Heart right ventricle (tissue), 16 donors: ENCODE measurements at regions not wholly inside any gene's neighbourhood (a gene's known extent, or its start where the extent isn't known, plus 50 kb on each side); places are given as distances from the start of the nearest gene placed in this dataset.

ENCODE experiments used
- ATAC-seq, 8 donors: fragments of 200-7000 bp; cut with Tn5 transposase; one replicate each; pipeline ENCODE4 v1.9.1; 2020; ENCODE audit warnings: mild to moderate bottlenecking in 8 of 8, moderate library complexity in 8 of 8, moderate number of reproducible peaks in 1 of 8
- DNase-seq, 2 donors: peaks; one replicate each; pipeline ENCODE4 v3.0.0-alpha.2; 2020
- H3K27ac ChIP-seq, 10 donors: fragments of 200-600 bp; sonication (generic) in 2 of 10; one replicate each; pipeline versions ENCODE4 v1.5.0 to v1.8.0; 2020 to 2022; ENCODE audit warnings: mild to moderate bottlenecking in 3 of 10
- H3K27me3 ChIP-seq, 7 donors: fragments of 200-600 bp; one replicate each; pipeline ENCODE4 v1.8.0; 2021 to 2022; ENCODE audit warnings: mild to moderate bottlenecking in 2 of 7
- H3K36me3 ChIP-seq, 9 donors: fragments of 200-600 bp; sonication (generic) in 1 of 9; one replicate each; pipeline versions ENCODE4 v1.5.0 to v1.8.0; 2020 to 2022; ENCODE audit warnings: mild to moderate bottlenecking in 2 of 9
- H3K4me1 ChIP-seq, 9 donors: fragments of 200-600 bp; sonication (generic) in 1 of 9; one replicate each; pipeline versions ENCODE4 v1.5.0 to v1.8.0; 2020 to 2022; ENCODE audit warnings: mild to moderate bottlenecking in 4 of 9
- H3K4me3 ChIP-seq, 10 donors: fragments of 200-600 bp; sonication (generic) in 2 of 10; one replicate each; pipeline versions ENCODE4 v1.5.0 to v1.8.0; 2020 to 2022; ENCODE audit warnings: mild to moderate bottlenecking in 7 of 10, moderate library complexity in 2 of 10
- H3K9me3 ChIP-seq, 11 donors: fragments of 200-600 bp in 10 of 11; sonication (generic) in 2 of 11; one replicate each; pipeline versions ENCODE4 v1.5.0 to v1.8.0; 2013 to 2022; ENCODE audit warnings: mild to moderate bottlenecking in 2 of 11, control low read depth in 1 of 11, moderate library complexity in 1 of 11
- WGBS, 2 donors: extraction: QIAGEN DNeasy Blood & Tissue Kit; methylation state at CpG; one replicate each; pipeline ENCODE4 v1.1.7; 2013; ENCODE audit warnings: inconsistent platforms in 1 of 2; 5-methylcytosine and 5-hydroxymethylcytosine counted together
- intact Hi-C, 10 donors: fragments of 100-400 bp; cut with DNase I; formaldehyde crosslinking; loops; one replicate each; pipeline versions ENCODE4 v1.11.1 to v1.14.2; 2022
- TF ChIP-seq, protein P1 (sequence below), 9 donors: fragments of 200-600 bp; sonication (generic) in 2 of 9; IDR thresholded peaks; one replicate each; pipeline versions ENCODE4 v1.5.0 to v1.8.0; 2021 to 2022; ENCODE audit warnings: antibody characterized with exemption in 9 of 9, mild to moderate bottlenecking in 5 of 9, moderate library complexity in 1 of 9
- donor health status: Arrhythmogenic right ventricular cardiomyopathy.
- donor health status: ischemic (EF 13 %, LVEDD 7.1; RV severe dilation, severe dysfunction).
- donor health status: healthy with polysubstance abuse.
- donor health status: DM: no; HTN: yes; CAD: no.
- donor health status: DM: no; HTN: no; CAD: no.
- donor health status: ischemic (EF 25% LVEDD 6.9; RV normal size, moderate dysfunction).
- donor health status: ischemic (EF 25% LVEDD 5.7; RV mildly dilated, moderate dysfunction).
- donor health status: healthy.
- donor health status: DM: yes; HTN: yes; CAD: no.
- donor health status: Ischemic cardiomyopathy.
- donor health status: ischemic (EF 35%, LVEDD 5.7; RV mildly dilated, moderate dysfunction).
- donor health status: nonischemic (EF 11% LVEDD 7.7; RV severe dilation, severe dysfunction).
- donor health status: DM: yes; HTN: yes; CAD: no.
- donor health status: PGD.
- donor health status: ischemic (EF 29% LVEDD 5.4; RV normal size, mild dysfunction).
- donor health status: nonischemic (EF 23%, LVEDD 6.1; RV moderate dilation, normal function).

DNA sequence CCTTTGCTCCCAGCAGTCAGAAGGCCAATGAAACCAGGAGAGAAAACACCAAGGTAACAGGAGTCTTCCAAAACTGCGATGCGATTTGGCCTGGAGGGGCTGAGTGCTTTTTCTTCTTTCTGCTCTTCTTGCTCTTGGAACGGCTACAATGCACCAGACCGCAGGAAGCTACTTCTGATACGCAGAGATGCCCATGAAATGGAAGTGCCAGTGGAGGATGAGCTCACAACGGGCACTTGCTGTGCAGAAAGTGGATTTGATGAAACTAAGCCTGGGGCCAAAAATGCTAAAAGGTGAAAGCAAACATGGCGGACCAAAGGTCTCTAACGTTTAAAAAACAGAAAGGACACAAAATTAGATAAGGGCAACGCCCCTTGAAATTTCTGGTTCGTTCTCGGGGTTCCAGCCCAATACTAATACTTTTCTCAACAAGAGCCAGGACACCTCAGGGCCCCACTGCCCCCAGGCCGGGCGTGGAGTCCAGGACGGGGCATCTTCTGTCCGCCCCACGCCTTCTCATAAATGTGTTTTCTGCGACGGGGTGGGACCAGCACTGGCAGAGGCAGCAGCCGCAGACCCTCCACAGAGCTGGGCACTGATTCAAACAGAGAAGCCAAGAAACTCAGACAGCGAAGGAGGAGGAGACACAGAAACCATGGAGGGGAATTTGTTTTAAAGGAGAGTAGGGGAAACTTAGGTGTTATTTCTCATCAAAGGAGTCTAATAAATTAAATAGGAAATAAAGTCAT lies 101.3 kb downstream of the CRYAA start:
- TF ChIP-seq, protein P1, sequence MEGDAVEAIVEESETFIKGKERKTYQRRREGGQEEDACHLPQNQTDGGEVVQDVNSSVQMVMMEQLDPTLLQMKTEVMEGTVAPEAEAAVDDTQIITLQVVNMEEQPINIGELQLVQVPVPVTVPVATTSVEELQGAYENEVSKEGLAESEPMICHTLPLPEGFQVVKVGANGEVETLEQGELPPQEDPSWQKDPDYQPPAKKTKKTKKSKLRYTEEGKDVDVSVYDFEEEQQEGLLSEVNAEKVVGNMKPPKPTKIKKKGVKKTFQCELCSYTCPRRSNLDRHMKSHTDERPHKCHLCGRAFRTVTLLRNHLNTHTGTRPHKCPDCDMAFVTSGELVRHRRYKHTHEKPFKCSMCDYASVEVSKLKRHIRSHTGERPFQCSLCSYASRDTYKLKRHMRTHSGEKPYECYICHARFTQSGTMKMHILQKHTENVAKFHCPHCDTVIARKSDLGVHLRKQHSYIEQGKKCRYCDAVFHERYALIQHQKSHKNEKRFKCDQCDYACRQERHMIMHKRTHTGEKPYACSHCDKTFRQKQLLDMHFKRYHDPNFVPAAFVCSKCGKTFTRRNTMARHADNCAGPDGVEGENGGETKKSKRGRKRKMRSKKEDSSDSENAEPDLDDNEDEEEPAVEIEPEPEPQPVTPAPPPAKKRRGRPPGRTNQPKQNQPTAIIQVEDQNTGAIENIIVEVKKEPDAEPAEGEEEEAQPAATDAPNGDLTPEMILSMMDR (IDR thresholded peaks at IDR 0.05), result no peak
- no peak for ATAC-seq
- DNase-seq, result no peak
- no peaks in the 10 kb centered on the region for H3K4me1 ChIP-seq
- intact Hi-C loops, result no loop called here
- no peaks in the 10 kb centered on the region for H3K9me3 ChIP-seq
- 88 to 90% methylated on average over 20 of the region's 20 CpGs for WGBS, 2 donors
- no peak overlapping the region for H3K4me3 ChIP-seq
- H3K27ac ChIP-seq, result no peak overlapping the region
- H3K36me3 ChIP-seq, result no peaks in the 10 kb centered on the region
- peaks cover 0 to 27% (median 21%) of the 10 kb centered on the region in 7 donors for H3K27me3 ChIP-seq

DNA sequence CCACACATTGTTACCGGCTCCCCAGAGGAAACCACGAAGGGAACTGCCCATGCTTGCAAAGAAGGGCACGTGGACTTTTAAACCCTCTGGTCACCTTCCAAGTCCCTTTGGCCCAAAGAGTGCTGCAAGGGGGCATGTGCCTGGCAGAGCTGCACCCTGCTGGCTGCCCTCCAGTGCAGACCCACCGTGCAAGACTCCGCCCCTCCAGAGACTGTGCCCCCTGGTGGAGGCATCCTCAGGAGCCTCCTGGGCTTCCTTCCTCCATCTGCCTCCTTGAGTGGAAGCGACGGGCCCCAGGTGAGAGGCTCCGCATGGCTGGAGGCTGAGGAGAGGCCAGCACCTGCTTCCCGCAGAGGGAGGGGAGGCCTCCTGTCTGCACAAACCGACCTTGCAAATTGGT lies 100.6 kb downstream of the CRYAA start:
- H3K4me1 ChIP-seq, result no peaks in the 10 kb centered on the region
- H3K4me3 ChIP-seq, result no peak overlapping the region
- no peak overlapping the region for H3K27ac ChIP-seq
- ATAC-seq (no peak), DNase-seq (no peak)
- H3K9me3 ChIP-seq, result no peaks in the 10 kb centered on the region
- intact Hi-C loops, result no loop called here
- peaks cover 0 to 22% (median 14%) of the 10 kb centered on the region in 7 donors for H3K27me3 ChIP-seq
- H3K36me3 ChIP-seq, result no peaks in the 10 kb centered on the region
- 71 to 72% methylated on average over 10 of the region's 10 CpGs for WGBS, 2 donors
- TF ChIP-seq, protein P1 (IDR thresholded peaks at IDR 0.05), result peak in 4 of 9 donors; percentile 14 to 34 (median 22)

DNA sequence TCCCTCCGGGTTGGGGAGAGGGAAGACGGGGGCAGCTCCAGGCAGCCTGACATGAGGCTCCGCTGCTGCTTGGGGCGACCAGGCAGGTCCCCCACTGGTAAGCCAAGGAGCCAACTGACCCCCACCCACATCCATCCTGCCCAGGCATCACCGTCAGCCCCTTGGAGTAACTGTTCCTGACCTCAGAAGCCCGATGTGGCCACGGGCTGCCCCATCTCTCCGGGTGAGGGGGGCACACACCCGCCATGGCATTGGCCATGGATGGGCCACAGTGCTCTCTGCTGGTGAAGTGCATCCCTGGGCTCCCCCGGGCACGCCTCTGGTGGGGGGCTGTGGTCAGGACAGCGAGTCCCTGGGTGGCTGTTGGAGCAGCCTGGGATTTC lies 100.0 kb downstream of the CRYAA start:
- TF ChIP-seq, protein P1 (IDR thresholded peaks at IDR 0.05), result no peak
- Histone ChIP-seq H3K9me3 (peaks cover 0 to 3% (median 0%) of the 10 kb centered on the region in 11 donors), H3K36me3 (no peaks in the 10 kb centered on the region), H3K4me1 (no peaks in the 10 kb centered on the region), H3K27ac (no peak overlapping the region), H3K27me3 (peaks cover 0 to 17% (median 9%) of the 10 kb centered on the region in 7 donors), H3K4me3 (no peak overlapping the region)
- intact Hi-C loops, result no loop called here
- ATAC-seq (no peak), DNase-seq (no peak)
- 87 to 91% methylated on average over 12 of the region's 12 CpGs for WGBS, 2 donors

DNA sequence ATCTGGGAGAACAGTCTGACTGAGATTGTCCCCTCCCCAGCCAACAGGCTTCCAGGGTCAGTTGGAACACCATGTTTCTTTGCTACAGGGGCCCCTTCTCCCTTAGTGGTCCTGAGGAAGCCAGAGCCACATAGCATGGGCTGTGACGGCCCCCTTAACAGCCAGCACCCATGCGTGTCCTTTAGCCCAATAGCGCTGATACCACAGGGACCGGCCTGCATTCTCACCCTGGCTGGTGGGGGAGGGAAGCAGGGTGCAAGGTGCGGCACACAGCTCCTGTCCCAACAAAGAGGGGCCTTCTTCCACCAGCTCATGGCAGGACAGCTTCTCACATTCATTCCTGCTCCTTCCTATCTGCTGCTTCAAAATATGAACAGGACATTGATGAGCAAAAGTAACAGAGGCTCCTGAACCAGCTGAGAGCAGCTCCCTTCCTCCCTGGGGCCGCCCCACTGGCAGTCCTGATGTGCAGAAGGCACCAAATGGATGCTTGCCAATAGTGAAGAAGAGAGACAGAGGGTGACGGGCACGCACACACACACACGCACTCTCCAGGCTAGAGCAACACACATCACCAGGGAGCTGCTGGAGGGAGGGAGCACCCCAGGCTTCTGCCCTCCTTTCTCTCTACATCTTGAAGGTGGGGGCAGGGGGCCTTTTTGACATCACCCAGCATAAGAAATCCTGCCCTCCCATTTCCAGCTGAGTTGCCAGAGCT lies 99.4 kb downstream of the CRYAA start:
- WGBS, 2 donors, result 87 to 93% methylated on average over 9 of the region's 9 CpGs

More for the DNA sequence above, 99.4 kb downstream of the CRYAA start:
- peaks cover 0 to 3% (median 0%) of the 10 kb centered on the region in 11 donors for H3K9me3 ChIP-seq
- no peak overlapping the region for H3K4me3 ChIP-seq
- ATAC-seq (peak in 2 of 8 donors; percentile 34 to 37), DNase-seq (no peak)
- no peaks in the 10 kb centered on the region for H3K4me1 ChIP-seq
- TF ChIP-seq, protein P1 (IDR thresholded peaks at IDR 0.05), result no peak
- no peaks in the 10 kb centered on the region for H3K36me3 ChIP-seq
- H3K27me3 ChIP-seq, result peaks cover 0 to 11% (median 4%) of the 10 kb centered on the region in 7 donors
- intact Hi-C loops, result no loop called here
- no peak overlapping the region for H3K27ac ChIP-seq
